Hematopoietic multipotent progenitor cell treated with erythropoietin and hydrocortisone succinate and interleukin-3 and kit ligand, for 17 days (in vitro differentiated cells): ENCODE measurements at regions not wholly inside any gene's neighbourhood (a gene's known extent, or its start where the extent isn't known, plus 50 kb on each side); places are given as distances from the start of the nearest gene placed in this dataset.
"Not testable (repeated sequence)": the region's sequence is repeated elsewhere in the genome, so short reads cannot be mapped to it uniquely, and the experiment has no call there.

Experiments
- DNase-seq: peaks from one replicate; pipeline ENCODE4 v3.0.0-alpha.2; 2015; ENCODE audit warnings: low spot score

GRCh38 chr7:110307776-110308175 is 783.2 kb upstream of the LRRN3 start:
- no peak for DNase-seq

- DNase-seq, result no peak
Measured at GRCh38 chr7:110308791-110309190, 782.1 kb upstream of the LRRN3 start.

- DNase-seq, result no peak
Measured at GRCh38 chr7:110309941-110310340, 781.0 kb upstream of the LRRN3 start.

GRCh38 chr7:110311556-110311955 is 779.4 kb upstream of the LRRN3 start:
- no peak for DNase-seq

- DNase-seq, result no peak
Measured at GRCh38 chr7:110317541-110318265, 773.2 kb upstream of the LRRN3 start.

- DNase-seq, result not testable (repeated sequence)
Measured at GRCh38 chr7:110320285-110320684, 770.6 kb upstream of the LRRN3 start.

- DNase-seq, result no peak
Measured at GRCh38 chr7:110322796-110323195, 768.1 kb upstream of the LRRN3 start.

GRCh38 chr7:110326966-110327365 is 764.0 kb upstream of the LRRN3 start:
- no peak for DNase-seq

GRCh38 chr7:110336423-110336822 is 754.5 kb upstream of the LRRN3 start:
- DNase-seq, result no peak

- no peak for DNase-seq
Measured at GRCh38 chr7:110337646-110338045, 753.3 kb upstream of the LRRN3 start.

GRCh38 chr7:110347081-110347480 is 743.8 kb upstream of the LRRN3 start:
- no peak for DNase-seq

GRCh38 chr7:110356438-110356837 is 734.5 kb upstream of the LRRN3 start:
- DNase-seq, result no peak

- DNase-seq, result no peak
Measured at GRCh38 chr7:110358028-110358427, 732.9 kb upstream of the LRRN3 start.

GRCh38 chr7:110371709-110372108 is 719.2 kb upstream of the LRRN3 start:
- no peak for DNase-seq

- DNase-seq, result no peak
Measured at GRCh38 chr7:110372685-110373084, 718.2 kb upstream of the LRRN3 start.

GRCh38 chr7:110373416-110373815 is 717.5 kb upstream of the LRRN3 start:
- no peak for DNase-seq

GRCh38 chr7:110373859-110374258 is 717.1 kb upstream of the LRRN3 start:
- no peak for DNase-seq

GRCh38 chr7:110375068-110375467 is 715.9 kb upstream of the LRRN3 start:
- DNase-seq, result no peak

GRCh38 chr7:110382736-110383135 is 708.2 kb upstream of the LRRN3 start:
- no peak for DNase-seq

GRCh38 chr7:110386006-110386405 is 704.9 kb upstream of the LRRN3 start:
- DNase-seq, result no peak

- no peak for DNase-seq
Measured at GRCh38 chr7:110386913-110387312, 704.0 kb upstream of the LRRN3 start.

GRCh38 chr7:110387689-110388088 is 703.2 kb upstream of the LRRN3 start:
- DNase-seq, result no peak

GRCh38 chr7:110388457-110388856 is 702.5 kb upstream of the LRRN3 start:
- no peak for DNase-seq

- DNase-seq, result no peak
Measured at GRCh38 chr7:110396021-110396420, 694.9 kb upstream of the LRRN3 start.
